ENCODE measurements at regions not wholly inside any gene's neighbourhood (a gene's known extent, or its start where the extent isn't known, plus 50 kb on each side); places are given as distances from the start of the nearest gene placed in this dataset.

DNA sequence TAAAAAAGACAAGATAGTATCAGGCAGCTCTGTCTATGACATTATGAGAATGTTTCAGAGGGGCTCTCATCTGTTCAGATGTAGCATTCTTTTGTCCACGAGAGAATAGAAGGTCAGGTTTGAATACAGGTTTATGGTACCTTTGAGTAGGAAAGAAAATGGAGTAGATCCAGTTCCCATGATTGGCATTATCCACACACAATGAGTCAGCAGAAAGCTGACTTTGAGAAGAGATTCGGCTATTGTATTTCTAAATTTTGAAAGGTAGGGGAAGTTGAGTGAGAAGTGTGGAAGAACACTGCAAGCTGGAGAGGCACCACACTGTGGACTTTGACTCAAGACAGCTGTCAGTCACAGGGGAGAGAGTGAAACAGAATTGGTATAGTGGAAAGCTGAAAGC, 135.4 kb downstream of the SYT10 start:
- H3K36me3 ChIP-seq: no peaks in the 10 kb centered on the region
- DNase-seq: no peak

DNA sequence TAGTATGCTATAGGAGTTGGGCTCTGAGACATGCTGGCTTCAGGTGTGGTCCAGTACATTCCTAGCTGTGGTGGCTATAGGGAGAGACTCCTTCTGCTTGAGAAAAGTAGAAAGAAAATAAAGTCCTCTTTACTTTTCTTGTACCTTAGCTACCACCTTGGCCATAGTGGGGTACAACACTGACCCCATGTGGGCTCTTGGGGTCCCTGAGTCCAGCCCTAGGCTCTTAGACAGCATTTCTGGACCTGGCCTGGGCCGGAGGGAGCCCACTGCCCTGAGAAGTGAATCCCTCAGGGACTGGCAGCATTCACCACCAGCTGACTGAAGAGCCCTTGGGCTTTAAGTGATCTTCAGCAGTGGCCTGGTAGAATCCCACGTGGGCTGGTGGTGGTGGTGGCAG, 143.1 kb downstream of the SYT10 start:
- no peaks in the 10 kb centered on the region for H3K9me3 ChIP-seq
- DNase-seq: no peak
- H3K36me3 ChIP-seq: no peaks in the 10 kb centered on the region
- H3K4me1 ChIP-seq: no peaks in the 10 kb centered on the region
- no peaks in the 10 kb centered on the region for H3K27me3 ChIP-seq
- no peak overlapping the region for H3K4me3 ChIP-seq (ENCODE audit: low read depth, low read length)
- TF ChIP-seq, protein P1, sequence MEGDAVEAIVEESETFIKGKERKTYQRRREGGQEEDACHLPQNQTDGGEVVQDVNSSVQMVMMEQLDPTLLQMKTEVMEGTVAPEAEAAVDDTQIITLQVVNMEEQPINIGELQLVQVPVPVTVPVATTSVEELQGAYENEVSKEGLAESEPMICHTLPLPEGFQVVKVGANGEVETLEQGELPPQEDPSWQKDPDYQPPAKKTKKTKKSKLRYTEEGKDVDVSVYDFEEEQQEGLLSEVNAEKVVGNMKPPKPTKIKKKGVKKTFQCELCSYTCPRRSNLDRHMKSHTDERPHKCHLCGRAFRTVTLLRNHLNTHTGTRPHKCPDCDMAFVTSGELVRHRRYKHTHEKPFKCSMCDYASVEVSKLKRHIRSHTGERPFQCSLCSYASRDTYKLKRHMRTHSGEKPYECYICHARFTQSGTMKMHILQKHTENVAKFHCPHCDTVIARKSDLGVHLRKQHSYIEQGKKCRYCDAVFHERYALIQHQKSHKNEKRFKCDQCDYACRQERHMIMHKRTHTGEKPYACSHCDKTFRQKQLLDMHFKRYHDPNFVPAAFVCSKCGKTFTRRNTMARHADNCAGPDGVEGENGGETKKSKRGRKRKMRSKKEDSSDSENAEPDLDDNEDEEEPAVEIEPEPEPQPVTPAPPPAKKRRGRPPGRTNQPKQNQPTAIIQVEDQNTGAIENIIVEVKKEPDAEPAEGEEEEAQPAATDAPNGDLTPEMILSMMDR (IDR thresholded peaks at IDR 0.05; ENCODE audit: low read depth, low read length): no peak

More for the DNA sequence above, 135.4 kb downstream of the SYT10 start:
- H3K4me3 ChIP-seq (ENCODE audit: low read depth, low read length): no peak overlapping the region
- TF ChIP-seq, protein P1 (IDR thresholded peaks at IDR 0.05; ENCODE audit: low read depth, low read length): no peak
- no peaks in the 10 kb centered on the region for H3K27me3 ChIP-seq
- no peaks in the 10 kb centered on the region for H3K4me1 ChIP-seq
- H3K9me3 ChIP-seq: no peaks in the 10 kb centered on the region

DNA sequence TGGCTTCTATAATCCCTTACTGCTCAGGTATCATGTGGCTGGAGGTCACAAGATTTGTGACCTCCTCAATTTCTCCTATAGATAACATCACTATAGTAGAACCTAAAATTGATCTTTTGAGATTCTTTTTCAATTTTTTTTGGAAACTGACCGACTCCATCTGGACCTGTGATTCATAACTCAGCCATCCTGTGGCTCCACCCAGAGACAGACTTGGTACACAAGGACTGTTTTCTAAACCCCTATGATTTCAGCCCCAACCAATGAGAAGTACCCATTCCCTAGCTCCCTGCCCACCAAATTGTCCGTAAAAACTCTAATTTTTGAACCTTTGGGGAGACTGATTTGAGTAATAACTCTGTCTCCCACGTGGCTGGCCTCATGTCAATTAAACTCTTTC, 148.9 kb downstream of the SYT10 start:
- H3K4me1 ChIP-seq: no peaks in the 10 kb centered on the region

DNA sequence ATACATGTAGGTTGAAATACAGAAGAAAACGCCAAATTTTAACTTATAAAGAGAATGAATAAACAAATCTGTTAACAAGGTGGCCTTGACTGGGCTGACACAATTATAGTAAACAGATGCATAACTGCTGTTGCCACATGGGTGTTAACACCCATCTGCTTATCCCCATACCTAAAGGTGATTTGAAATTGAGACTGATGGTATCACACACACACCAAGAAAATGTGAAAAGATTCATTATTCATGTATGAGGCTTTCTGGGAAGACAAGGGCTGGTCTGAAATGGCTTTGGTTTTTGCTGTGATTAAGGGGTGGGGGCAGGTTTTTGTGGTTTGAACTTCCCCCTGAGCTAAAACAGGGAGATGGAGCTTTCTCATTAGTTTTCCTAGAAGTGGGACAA, 156.6 kb downstream of the SYT10 start:
- Histone ChIP-seq H3K27me3 (no peaks in the 10 kb centered on the region), H3K9me3 (peaks cover 5% of the 10 kb centered on the region; the same call in 1 of the 2 replicates), H3K4me3 (ENCODE audit: low read depth, low read length) (no peak overlapping the region), H3K36me3 (no peaks in the 10 kb centered on the region), H3K4me1 (0 out of 2 replicates have a peak, but pooled peaks cover 3% of the 10 kb centered on the region)
- TF ChIP-seq, protein P1 (IDR thresholded peaks at IDR 0.05; ENCODE audit: low read depth, low read length): no peak
- no peak for DNase-seq

More for the DNA sequence above, 148.9 kb downstream of the SYT10 start:
- no peak for DNase-seq
- H3K27me3 ChIP-seq: no peaks in the 10 kb centered on the region
- no peaks in the 10 kb centered on the region for H3K36me3 ChIP-seq
- TF ChIP-seq, protein P1 (IDR thresholded peaks at IDR 0.05; ENCODE audit: low read depth, low read length): no peak
- H3K9me3 ChIP-seq: no peaks in the 10 kb centered on the region
- no peak overlapping the region for H3K4me3 ChIP-seq (ENCODE audit: low read depth, low read length)

DNA sequence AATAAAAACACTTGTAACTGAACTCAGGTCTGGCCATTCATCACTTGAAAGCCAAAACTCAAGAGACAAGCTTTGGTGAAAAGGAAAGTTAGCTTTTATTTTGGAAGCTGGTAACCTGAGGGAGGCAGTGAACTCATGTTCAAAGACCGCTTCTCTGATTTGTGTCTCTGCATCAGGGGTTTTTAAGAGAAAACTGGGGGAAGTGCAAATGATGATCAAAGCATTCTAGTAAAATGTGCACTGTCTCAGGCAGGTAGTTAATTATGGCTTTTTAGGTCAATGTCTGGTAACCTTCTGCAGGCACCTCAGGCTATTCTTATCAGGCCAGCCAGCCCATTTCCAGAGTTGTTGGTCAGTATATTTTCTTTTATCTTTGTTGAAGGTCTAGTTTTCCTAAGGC, 162.2 kb downstream of the SYT10 start:
- Histone ChIP-seq H3K4me1 (0 out of 2 replicates have a peak, but pooled peaks cover 3% of the 10 kb centered on the region), H3K27me3 (no peaks in the 10 kb centered on the region), H3K4me3 (ENCODE audit: low read depth, low read length) (no peak overlapping the region), H3K36me3 (no peaks in the 10 kb centered on the region), H3K9me3 (peaks cover 5% of the 10 kb centered on the region; the same call in 1 of the 2 replicates)
- no peak for DNase-seq
- TF ChIP-seq, protein P1 (IDR thresholded peaks at IDR 0.05; ENCODE audit: low read depth, low read length): no peak

DNA sequence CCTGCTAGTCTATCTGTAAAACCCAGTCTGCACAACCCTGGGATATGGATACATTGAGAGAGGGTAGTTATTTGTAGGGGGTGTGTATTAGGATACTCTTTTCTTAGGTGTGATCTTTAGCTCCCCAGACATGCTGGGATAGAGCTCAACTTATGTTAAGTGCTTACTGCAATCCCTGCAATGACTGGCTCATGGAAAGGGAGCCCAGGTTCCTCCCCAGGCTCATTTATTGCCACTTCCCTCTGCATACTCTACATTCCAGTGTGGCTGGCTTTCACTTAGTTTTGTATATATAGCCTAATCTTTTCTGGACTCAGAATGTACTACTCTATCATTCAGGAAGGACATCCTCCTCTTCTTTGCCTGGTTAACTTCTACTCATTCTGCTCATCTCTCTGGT, 172.0 kb downstream of the SYT10 start:
- TF ChIP-seq, protein P1 (IDR thresholded peaks at IDR 0.05; ENCODE audit: low read depth, low read length): no peak
- Histone ChIP-seq H3K36me3 (no peaks in the 10 kb centered on the region), H3K4me3 (ENCODE audit: low read depth, low read length) (no peak overlapping the region), H3K4me1 (no peaks in the 10 kb centered on the region), H3K27me3 (no peaks in the 10 kb centered on the region), H3K9me3 (no peaks in the 10 kb centered on the region; the same call in 1 of the 2 replicates)
- DNase-seq: no peak

All from BE2C (cell line).